Neural cell (in vitro differentiated cells): ENCODE measurements at regions not wholly inside any gene's neighbourhood (a gene's known extent, or its start where the extent isn't known, plus 50 kb on each side); places are given as distances from the start of the nearest gene placed in this dataset.

Source experiments
- H2AFZ ChIP-seq: fragments of 200-600, 300-800 bp; sonication (generic), shearing (Covaris generic); 2 replicates; pipeline ENCODE4 v1.6.0; 2014; ENCODE audit warnings: low read depth, mild to moderate bottlenecking, antibody characterized with exemption, low read length, moderate library complexity
- H3F3A ChIP-seq: fragments of 200-600 bp; shearing (Covaris generic); 2 replicates; pipeline ENCODE4 v1.6.1; 2016; ENCODE audit warnings: mild to moderate bottlenecking, moderate library complexity, mixed read lengths, antibody characterized with exemption, low read length; ENCODE audit not compliant: insufficient read depth, poor library complexity, severe bottlenecking
- H3K27ac ChIP-seq: fragments of 200-600, 300-800 bp; sonication (generic), shearing (Covaris generic); 2 replicates; pipeline ENCODE4 v1.5.1; 2014; ENCODE audit warnings: mild to moderate bottlenecking, low read length, moderate library complexity
- H3K27me3 ChIP-seq: fragments of 300-800, 200-600 bp; sonication (generic), shearing (Covaris generic); 2 replicates; pipeline ENCODE4 v1.6.0; 2014; ENCODE audit warnings: mild to moderate bottlenecking, low read depth, low read length, moderate library complexity; ENCODE audit not compliant: insufficient read depth
- H3K36me3 ChIP-seq: fragments of 300-800, 200-600 bp; sonication (generic), shearing (Covaris generic); 2 replicates; pipeline ENCODE4 v1.5.1; 2014; ENCODE audit warnings: mild to moderate bottlenecking, antibody characterized with exemption, low read length, moderate library complexity; ENCODE audit not compliant: insufficient read depth
- H3K4me2 ChIP-seq: fragments of 300-800, 200-600 bp; sonication (generic), shearing (Covaris generic); 2 replicates; pipeline ENCODE4 v1.6.0; 2014; ENCODE audit warnings: mild to moderate bottlenecking, low read length
- H3K4me3 ChIP-seq: fragments of 300-800, 200-600 bp; sonication (generic), shearing (Covaris generic); 2 replicates; pipeline ENCODE4 v1.5.1; 2014; ENCODE audit warnings: mild to moderate bottlenecking, low read length, moderate library complexity
- H3K79me2 ChIP-seq: fragments of 200-600 bp; shearing (Covaris generic); replicated peaks from 2 replicates; pipeline ENCODE4 v1.6.0; 2014; ENCODE audit warnings: mild to moderate bottlenecking, low read length, moderate library complexity; ENCODE audit not compliant: insufficient read depth
- H3K9ac ChIP-seq: fragments of 300-800, 200-600 bp; sonication (generic), shearing (Covaris generic); 2 replicates; pipeline ENCODE4 v1.6.1; 2016; ENCODE audit warnings: mild to moderate bottlenecking, low read length, mixed read lengths
- H3K9me2 ChIP-seq: fragments of 200-600 bp; shearing (Covaris generic); 2 replicates; pipeline ENCODE4 v1.6.1; 2016; ENCODE audit warnings: mild to moderate bottlenecking, low read length, mixed read lengths; ENCODE audit not compliant: insufficient read depth
- H3K9me3 ChIP-seq: fragments of 200-600, 300-800 bp; sonication (generic), shearing (Covaris generic); 2 replicates; pipeline ENCODE4 v1.6.1; 2016; ENCODE audit warnings: mild to moderate bottlenecking, mixed run types, low read length, moderate library complexity, mixed read lengths
- H4K20me1 ChIP-seq: fragments of 200-600 bp; shearing (Covaris generic); 2 replicates; pipeline ENCODE4 v1.6.1; 2016; ENCODE audit warnings: mild to moderate bottlenecking, mixed run types; ENCODE audit not compliant: insufficient read depth
- EP300 ChIP-seq: fragments of 450-650 bp; conservative IDR thresholded peaks from 2 replicates; pipeline ENCODE4 v1.6.1; 2014; ENCODE audit warnings: antibody characterized with exemption, mild to moderate bottlenecking, moderate library complexity; ENCODE audit not compliant: poor library complexity, severe bottlenecking
- EZH2 ChIP-seq: fragments of 200-600, 300-800 bp; shearing (Covaris generic), sonication (generic); IDR thresholded peaks from 2 replicates; pipeline ENCODE4 v1.6.1; 2014; ENCODE audit warnings: antibody characterized with exemption, low read length, borderline replicate concordance, mild to moderate bottlenecking; ENCODE audit not compliant: insufficient read depth, poor library complexity, severe bottlenecking
- MXI1 ChIP-seq: fragments of 450-650 bp; conservative IDR thresholded peaks from 2 replicates; pipeline ENCODE4 v1.6.1; 2014; ENCODE audit warnings: antibody characterized with exemption, mild to moderate bottlenecking; ENCODE audit not compliant: poor library complexity, severe bottlenecking
- POLR2AphosphoS5 ChIP-seq: IDR thresholded peaks from 2 replicates; pipeline ENCODE4 v1.6.1; 2012
- RAD21 ChIP-seq: fragments of 450-650 bp; conservative IDR thresholded peaks from 2 replicates; pipeline ENCODE4 v1.6.1; 2014; ENCODE audit warnings: antibody characterized with exemption, mild to moderate bottlenecking, moderate library complexity
- SMC3 ChIP-seq: fragments of 450-650 bp; conservative IDR thresholded peaks from 2 replicates; pipeline ENCODE4 v1.6.1; 2014; ENCODE audit warnings: antibody characterized with exemption, mild to moderate bottlenecking, moderate library complexity; ENCODE audit not compliant: poor library complexity
- TAF1 ChIP-seq: IDR thresholded peaks from 2 replicates; pipeline ENCODE4 v1.6.1; 2012; ENCODE audit warnings: low read depth
- TF ChIP-seq, protein P1 (sequence below): IDR thresholded peaks from 2 replicates; pipeline ENCODE4 v1.6.1; 2012; ENCODE audit warnings: borderline replicate concordance
- TF ChIP-seq, protein P2 (sequence below): fragments of 450-650 bp; IDR thresholded peaks from 2 replicates; pipeline ENCODE4 v1.5.1; 2014; ENCODE audit warnings: antibody characterized with exemption, mild to moderate bottlenecking, moderate library complexity; ENCODE audit not compliant: poor library complexity, severe bottlenecking

DNA sequence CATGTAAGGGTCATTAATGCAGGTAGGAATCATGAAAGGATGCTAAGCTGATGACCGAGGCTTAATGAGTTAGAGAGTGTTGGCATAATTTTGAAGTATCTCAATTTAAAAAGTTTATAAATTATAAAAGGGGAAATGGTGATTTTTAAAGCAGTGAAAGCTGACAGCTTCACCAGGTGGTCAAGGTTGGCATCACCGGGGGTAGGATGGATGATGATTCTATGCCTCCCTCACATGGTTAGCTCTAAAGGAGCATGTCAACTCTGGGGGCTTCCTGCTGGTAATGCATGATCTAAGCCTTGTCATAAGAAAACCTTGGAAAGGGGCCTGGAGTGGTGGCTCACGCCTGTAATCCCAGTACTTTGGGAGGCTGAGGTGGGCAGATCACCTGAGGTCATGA lies 89.2 kb upstream of the MARCKS start:
- Histone ChIP-seq H3F3A (no peaks in the 10 kb centered on the region), H3K4me3 (no peak overlapping the region), H3K79me2 (no peaks in the 10 kb centered on the region), H3K27ac (no peak overlapping the region), H4K20me1 (no peaks in the 10 kb centered on the region), H3K9me2 (no peaks in the 10 kb centered on the region), H3K27me3 (no peaks in the 10 kb centered on the region), H2AFZ (no peak overlapping the region), H3K9me3 (no peaks in the 10 kb centered on the region), H3K4me2 (no peak overlapping the region), H3K9ac (no peak overlapping the region), H3K36me3 (no peaks in the 10 kb centered on the region)
- TF ChIP-seq MXI1: no peak
- TF ChIP-seq EZH2: no peak
- TF ChIP-seq POLR2AphosphoS5: no peak
- no peak for TF ChIP-seq SMC3
- TF ChIP-seq, protein P1, sequence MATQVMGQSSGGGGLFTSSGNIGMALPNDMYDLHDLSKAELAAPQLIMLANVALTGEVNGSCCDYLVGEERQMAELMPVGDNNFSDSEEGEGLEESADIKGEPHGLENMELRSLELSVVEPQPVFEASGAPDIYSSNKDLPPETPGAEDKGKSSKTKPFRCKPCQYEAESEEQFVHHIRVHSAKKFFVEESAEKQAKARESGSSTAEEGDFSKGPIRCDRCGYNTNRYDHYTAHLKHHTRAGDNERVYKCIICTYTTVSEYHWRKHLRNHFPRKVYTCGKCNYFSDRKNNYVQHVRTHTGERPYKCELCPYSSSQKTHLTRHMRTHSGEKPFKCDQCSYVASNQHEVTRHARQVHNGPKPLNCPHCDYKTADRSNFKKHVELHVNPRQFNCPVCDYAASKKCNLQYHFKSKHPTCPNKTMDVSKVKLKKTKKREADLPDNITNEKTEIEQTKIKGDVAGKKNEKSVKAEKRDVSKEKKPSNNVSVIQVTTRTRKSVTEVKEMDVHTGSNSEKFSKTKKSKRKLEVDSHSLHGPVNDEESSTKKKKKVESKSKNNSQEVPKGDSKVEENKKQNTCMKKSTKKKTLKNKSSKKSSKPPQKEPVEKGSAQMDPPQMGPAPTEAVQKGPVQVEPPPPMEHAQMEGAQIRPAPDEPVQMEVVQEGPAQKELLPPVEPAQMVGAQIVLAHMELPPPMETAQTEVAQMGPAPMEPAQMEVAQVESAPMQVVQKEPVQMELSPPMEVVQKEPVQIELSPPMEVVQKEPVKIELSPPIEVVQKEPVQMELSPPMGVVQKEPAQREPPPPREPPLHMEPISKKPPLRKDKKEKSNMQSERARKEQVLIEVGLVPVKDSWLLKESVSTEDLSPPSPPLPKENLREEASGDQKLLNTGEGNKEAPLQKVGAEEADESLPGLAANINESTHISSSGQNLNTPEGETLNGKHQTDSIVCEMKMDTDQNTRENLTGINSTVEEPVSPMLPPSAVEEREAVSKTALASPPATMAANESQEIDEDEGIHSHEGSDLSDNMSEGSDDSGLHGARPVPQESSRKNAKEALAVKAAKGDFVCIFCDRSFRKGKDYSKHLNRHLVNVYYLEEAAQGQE: no peak
- TF ChIP-seq RAD21: no peak
- no peak for TF ChIP-seq TAF1
- no peak for TF ChIP-seq EP300
- TF ChIP-seq, protein P2, sequence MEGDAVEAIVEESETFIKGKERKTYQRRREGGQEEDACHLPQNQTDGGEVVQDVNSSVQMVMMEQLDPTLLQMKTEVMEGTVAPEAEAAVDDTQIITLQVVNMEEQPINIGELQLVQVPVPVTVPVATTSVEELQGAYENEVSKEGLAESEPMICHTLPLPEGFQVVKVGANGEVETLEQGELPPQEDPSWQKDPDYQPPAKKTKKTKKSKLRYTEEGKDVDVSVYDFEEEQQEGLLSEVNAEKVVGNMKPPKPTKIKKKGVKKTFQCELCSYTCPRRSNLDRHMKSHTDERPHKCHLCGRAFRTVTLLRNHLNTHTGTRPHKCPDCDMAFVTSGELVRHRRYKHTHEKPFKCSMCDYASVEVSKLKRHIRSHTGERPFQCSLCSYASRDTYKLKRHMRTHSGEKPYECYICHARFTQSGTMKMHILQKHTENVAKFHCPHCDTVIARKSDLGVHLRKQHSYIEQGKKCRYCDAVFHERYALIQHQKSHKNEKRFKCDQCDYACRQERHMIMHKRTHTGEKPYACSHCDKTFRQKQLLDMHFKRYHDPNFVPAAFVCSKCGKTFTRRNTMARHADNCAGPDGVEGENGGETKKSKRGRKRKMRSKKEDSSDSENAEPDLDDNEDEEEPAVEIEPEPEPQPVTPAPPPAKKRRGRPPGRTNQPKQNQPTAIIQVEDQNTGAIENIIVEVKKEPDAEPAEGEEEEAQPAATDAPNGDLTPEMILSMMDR: no peak

DNA sequence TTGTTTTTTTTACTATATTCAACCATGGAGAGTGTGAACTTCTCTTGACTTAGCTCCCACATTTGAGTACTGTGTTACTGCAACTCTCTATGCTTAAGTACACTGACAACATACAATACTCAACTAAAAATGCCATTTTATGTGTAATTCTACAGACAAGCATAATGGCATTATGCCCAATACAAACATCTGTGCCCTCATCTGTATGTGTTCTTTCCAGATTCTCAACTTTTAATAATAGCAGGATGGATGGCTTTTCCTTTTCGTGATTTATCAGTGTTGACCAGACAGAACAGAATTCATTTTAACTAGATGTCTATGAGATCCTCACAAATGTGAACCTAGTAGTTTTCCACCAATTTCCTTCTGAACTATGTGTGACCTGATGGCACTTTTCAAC lies 84.2 kb upstream of the MARCKS start:
- no peaks in the 10 kb centered on the region for H3K36me3 ChIP-seq
- no peak overlapping the region for H3K4me2 ChIP-seq
- H3K79me2 ChIP-seq: no peaks in the 10 kb centered on the region
- no peaks in the 10 kb centered on the region for H3K9me2 ChIP-seq
- no peak overlapping the region for H2AFZ ChIP-seq
- no peak for TF ChIP-seq EZH2
- no peaks in the 10 kb centered on the region for H4K20me1 ChIP-seq
- no peak overlapping the region for H3K27ac ChIP-seq
- no peaks in the 10 kb centered on the region for H3K9me3 ChIP-seq
- no peaks in the 10 kb centered on the region for H3K27me3 ChIP-seq
- H3K9ac ChIP-seq: no peak overlapping the region
- no peaks in the 10 kb centered on the region for H3F3A ChIP-seq
- no peak overlapping the region for H3K4me3 ChIP-seq

DNA sequence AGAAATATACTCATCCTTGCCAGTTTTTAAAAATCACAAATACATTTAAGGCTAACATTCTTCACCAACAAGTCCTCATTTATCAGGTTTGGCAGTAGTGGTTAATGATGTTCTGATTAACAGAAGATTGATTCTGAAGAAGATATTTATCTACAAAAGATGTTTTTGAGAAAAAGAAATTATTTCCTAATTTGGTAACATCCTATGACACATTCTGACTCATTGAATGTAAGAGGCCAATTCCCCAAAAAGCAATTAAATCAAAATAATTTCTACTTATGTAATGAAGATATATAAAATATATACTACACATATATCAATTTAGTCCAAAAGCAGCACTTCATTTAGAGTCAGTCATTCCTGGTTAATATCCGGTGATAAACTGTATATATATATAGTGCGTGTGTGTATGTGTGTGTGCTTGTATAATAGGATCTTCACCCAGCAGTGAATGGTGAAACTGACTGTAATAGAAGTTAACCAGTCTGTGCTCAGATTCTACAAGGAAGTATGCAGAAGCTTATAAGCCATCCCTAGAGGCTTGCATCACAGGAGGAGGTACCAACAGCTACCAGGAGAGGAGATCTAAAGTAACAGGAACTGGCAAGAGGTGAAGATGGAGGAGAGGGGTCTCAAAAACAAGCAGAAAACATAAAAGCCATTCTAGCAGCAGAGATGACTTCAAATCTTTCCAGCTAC lies 82.9 kb upstream of the MARCKS start:
- H3K27me3 ChIP-seq: no peaks in the 10 kb centered on the region
- no peaks in the 10 kb centered on the region for H3K9me2 ChIP-seq
- H3K9ac ChIP-seq: no peak overlapping the region
- H3K4me2 ChIP-seq: no peak overlapping the region
- no peak overlapping the region for H2AFZ ChIP-seq
- TF ChIP-seq RAD21 (no peak), POLR2AphosphoS5 (no peak), TAF1 (no peak), EP300 (no peak), SMC3 (no peak), EZH2 (no peak), MXI1 (no peak)
- TF ChIP-seq, protein P2: no peak
- TF ChIP-seq, protein P1: no peak
- H4K20me1 ChIP-seq: no peaks in the 10 kb centered on the region
- no peaks in the 10 kb centered on the region for H3K79me2 ChIP-seq
- H3K4me3 ChIP-seq: no peak overlapping the region
- H3K27ac ChIP-seq: no peak overlapping the region
- no peaks in the 10 kb centered on the region for H3K9me3 ChIP-seq
- no peaks in the 10 kb centered on the region for H3K36me3 ChIP-seq
- H3F3A ChIP-seq: no peaks in the 10 kb centered on the region
